OCI-LY7 (cell line): ENCODE measurements at regions not wholly inside any gene's neighbourhood (a gene's known extent, or its start where the extent isn't known, plus 50 kb on each side); places are given as distances from the start of the nearest gene placed in this dataset.

Experiments
- BruUV-seq: library from RNA; stranded (reverse); fragments of 400-500 nt; replicated peaks from 2 replicates; lab custom pipeline; 2021; lab: Mats Ljungman, UMichigan
- CTCF ChIA-PET: fragments of 300-600 bp; sonication (Branson Sonifier 250); formaldehyde crosslinking; loops from one replicate; lab custom pipeline; 2022; ENCODE audit warnings: antibody characterized with exemption; ENCODE audit not compliant: unreplicated experiment; lab: Charles Lee
- POLR2A ChIA-PET: fragments of 300-600 bp; sonication (Branson Sonifier 250); formaldehyde crosslinking; loops from one replicate; lab custom pipeline; 2022; ENCODE audit warnings: antibody characterized with exemption; lab: Charles Lee
- DNase-seq: peaks from one replicate; pipeline ENCODE4 v3.0.0-alpha.2; 2015; ENCODE audit warnings: low spot score
- H2AFZ ChIP-seq: fragments of 200-600 bp; sonication (generic), shearing (Covaris generic); 2 replicates; pipeline ENCODE4 v1.6.1; 2014; ENCODE audit warnings: mild to moderate bottlenecking, antibody characterized with exemption, low read length, moderate library complexity
- H3K27ac ChIP-seq: fragments of 200-600 bp; sonication (generic); 2 replicates; pipeline ENCODE4 v1.5.1; 2014; ENCODE audit warnings: mixed run types, low read depth, mild to moderate bottlenecking, moderate library complexity, low read length, inconsistent platforms; ENCODE audit not compliant: poor library complexity, severe bottlenecking
- H3K36me3 ChIP-seq: fragments of 200-600 bp; sonication (generic); 2 replicates; pipeline ENCODE4 v1.6.1; 2014; ENCODE audit warnings: mild to moderate bottlenecking, antibody characterized with exemption, low read length, moderate library complexity, mixed read lengths; ENCODE audit not compliant: insufficient read depth
- H3K4me1 ChIP-seq: fragments of 200-600 bp; sonication (generic); 2 replicates; pipeline ENCODE4 v1.5.1; 2014; ENCODE audit warnings: mild to moderate bottlenecking, low read length; ENCODE audit not compliant: insufficient read depth, poor library complexity, severe bottlenecking
- H3K4me2 ChIP-seq: fragments of 200-600 bp; sonication (generic); 2 replicates; pipeline ENCODE4 v1.6.1; 2014; ENCODE audit warnings: mild to moderate bottlenecking, low read length
- H3K4me3 ChIP-seq: fragments of 200-600 bp; sonication (generic); 2 replicates; pipeline ENCODE4 v1.5.1; 2014; ENCODE audit warnings: mild to moderate bottlenecking, low read depth, low read length; ENCODE audit not compliant: poor library complexity, severe bottlenecking
- H3K79me2 ChIP-seq: fragments of 200-600 bp; sonication (generic); 2 replicates; pipeline ENCODE4 v1.6.1; 2016; ENCODE audit warnings: low read depth, mild to moderate bottlenecking, low read length, moderate library complexity, mixed read lengths; ENCODE audit not compliant: insufficient read depth
- H3K9me2 ChIP-seq: fragments of 200-600 bp; sonication (generic); 2 replicates; pipeline ENCODE4 v1.6.1; 2016; ENCODE audit warnings: mild to moderate bottlenecking, low read length, mixed read lengths; ENCODE audit not compliant: insufficient read depth
- H3K9me3 ChIP-seq: fragments of 200-600 bp; sonication (generic); 2 replicates; pipeline ENCODE4 v1.6.1; 2014; ENCODE audit warnings: mild to moderate bottlenecking, mixed run types, low read length, mixed read lengths
- H4K20me1 ChIP-seq: fragments of 200-600 bp; sonication (generic); 2 replicates; pipeline ENCODE4 v1.6.1; 2014; ENCODE audit warnings: mild to moderate bottlenecking, antibody characterized with exemption, low read length, moderate library complexity, mixed read lengths; ENCODE audit not compliant: insufficient read depth
- CTCF ChIP-seq: fragments of 200-600 bp; sonication (generic); conservative IDR thresholded peaks from 2 replicates; pipeline ENCODE4 v1.5.1; 2014; ENCODE audit warnings: mild to moderate bottlenecking, antibody characterized with exemption, low read length, moderate library complexity, mixed read lengths
- EZH2phosphoT487 ChIP-seq: fragments of 200-600 bp; sonication (generic); IDR thresholded peaks from 2 replicates; pipeline ENCODE4 v1.6.1; 2018; ENCODE audit warnings: low read depth, borderline replicate concordance, mild to moderate bottlenecking, mixed run types, antibody characterized with exemption, low read length, moderate library complexity, mixed read lengths
- intact Hi-C: fragments of 100-400 bp; cut with micrococcal nuclease; formaldehyde crosslinking; loops from one replicate; pipeline ENCODE4 v1.10.0; 2022; ENCODE audit not compliant: unreplicated experiment

DNA sequence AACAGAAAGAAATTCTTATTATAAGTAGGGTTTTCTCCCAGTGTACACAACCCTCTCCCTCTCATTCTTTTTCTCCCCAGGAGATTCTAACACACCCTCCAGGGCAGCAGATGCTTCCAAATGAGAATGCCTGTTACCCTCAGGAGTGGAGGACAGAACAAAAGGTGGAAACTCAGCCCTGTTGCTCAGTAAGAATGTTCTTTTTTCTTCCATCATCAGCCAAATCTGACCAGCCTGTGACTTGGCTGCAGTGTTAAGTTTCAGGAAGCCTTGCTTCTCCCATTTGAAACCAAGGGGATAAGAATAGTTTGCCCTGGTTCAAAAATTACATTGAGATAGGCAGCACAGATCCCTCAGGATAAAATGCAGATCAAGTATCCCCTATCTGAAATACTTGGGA, 77.5 kb upstream of the EEPD1 start:
- H3K4me3 ChIP-seq = no peak overlapping the region
- BruUV-seq = no TSS peak
- H3K36me3 ChIP-seq = no peaks in the 10 kb centered on the region
- no peak overlapping the region for H3K4me2 ChIP-seq
- ChIA-PET POLR2A (no interaction called here), CTCF (no interaction called here)
- no peaks in the 10 kb centered on the region for H3K79me2 ChIP-seq
- intact Hi-C loops = no loop called here
- no peak overlapping the region for H2AFZ ChIP-seq
- H3K4me1 ChIP-seq = no peaks in the 10 kb centered on the region
- H4K20me1 ChIP-seq = no peaks in the 10 kb centered on the region
- no peaks in the 10 kb centered on the region for H3K9me2 ChIP-seq
- no peaks in the 10 kb centered on the region for H3K9me3 ChIP-seq
- no peak overlapping the region for H3K27ac ChIP-seq
- no peak for TF ChIP-seq CTCF
- DNase-seq = no peak

DNA sequence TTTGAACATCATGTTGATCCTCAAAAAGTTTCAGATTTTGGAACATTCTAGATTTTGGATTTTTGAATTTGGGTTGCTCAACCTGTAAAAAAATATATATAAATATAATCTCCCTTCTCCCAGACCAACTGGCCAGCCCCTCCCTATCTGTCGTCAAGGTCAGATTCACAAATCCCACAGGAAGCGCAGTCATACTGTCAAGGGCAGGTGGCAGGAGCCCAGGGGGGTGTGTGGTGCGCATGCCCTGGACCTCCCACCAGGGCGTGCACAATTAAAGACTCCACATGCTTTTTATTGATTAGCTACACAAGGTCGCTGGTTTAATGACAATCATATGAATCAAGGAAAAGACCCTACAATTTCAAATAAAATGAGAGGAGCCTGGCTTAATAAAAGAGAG, 77.0 kb upstream of the EEPD1 start:
- H3K4me2 ChIP-seq = no peak overlapping the region
- no peak for DNase-seq
- H4K20me1 ChIP-seq = no peaks in the 10 kb centered on the region
- H3K9me2 ChIP-seq = no peaks in the 10 kb centered on the region
- no peak overlapping the region for H3K27ac ChIP-seq
- no peaks in the 10 kb centered on the region for H3K9me3 ChIP-seq
- no peaks in the 10 kb centered on the region for H3K36me3 ChIP-seq
- CTCF ChIA-PET = no interaction called here
- intact Hi-C loops = no loop called here
- POLR2A ChIA-PET = no interaction called here
- no TSS peak for BruUV-seq
- no peak overlapping the region for H2AFZ ChIP-seq
- H3K4me1 ChIP-seq = no peaks in the 10 kb centered on the region
- TF ChIP-seq CTCF = no peak
- no peak for TF ChIP-seq EZH2phosphoT487
- H3K79me2 ChIP-seq = no peaks in the 10 kb centered on the region
- no peak overlapping the region for H3K4me3 ChIP-seq

DNA sequence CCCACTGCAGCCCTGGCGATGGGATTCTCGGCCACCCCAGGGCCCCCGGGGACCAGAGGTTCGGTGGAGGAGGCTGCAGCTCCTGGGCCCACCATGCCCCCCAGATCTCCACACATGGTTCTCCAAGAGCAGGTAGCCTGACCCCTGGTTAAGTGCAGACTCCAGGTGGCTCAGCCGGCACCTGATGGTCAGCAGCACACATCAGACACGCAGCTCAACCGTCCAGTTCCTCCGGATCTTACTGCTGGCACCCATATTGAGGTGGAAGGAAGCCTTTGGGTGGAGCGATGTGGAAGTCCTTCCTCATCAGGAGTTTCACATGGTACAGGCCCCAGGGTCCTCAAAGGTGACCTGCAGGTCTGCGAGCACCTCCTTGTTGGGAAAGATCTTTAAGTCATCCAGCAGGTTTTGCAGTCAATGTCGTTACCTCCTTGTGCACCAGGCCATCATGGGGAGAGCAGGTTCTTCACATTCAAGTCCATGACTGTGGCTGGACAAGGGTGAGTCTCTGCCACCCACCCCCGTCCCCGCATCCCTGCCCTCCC, 74.2 kb upstream of the EEPD1 start:
- no peaks in the 10 kb centered on the region for H4K20me1 ChIP-seq
- TF ChIP-seq EZH2phosphoT487 (no peak), CTCF (no peak)
- DNase-seq = no peak
- no peak overlapping the region for H3K27ac ChIP-seq
- BruUV-seq = no TSS peak
- no peaks in the 10 kb centered on the region for H3K4me1 ChIP-seq
- CTCF ChIA-PET = no interaction called here
- no peaks in the 10 kb centered on the region for H3K36me3 ChIP-seq
- intact Hi-C loops = no loop called here
- no peak overlapping the region for H3K4me2 ChIP-seq
- H3K9me2 ChIP-seq = no peaks in the 10 kb centered on the region
- H3K4me3 ChIP-seq = no peak overlapping the region
- no peaks in the 10 kb centered on the region for H3K9me3 ChIP-seq
- no peaks in the 10 kb centered on the region for H3K79me2 ChIP-seq
- no peak overlapping the region for H2AFZ ChIP-seq
- POLR2A ChIA-PET = no interaction called here
